Loucy (cell line): ENCODE measurements at regions not wholly inside any gene's neighbourhood (a gene's known extent, or its start where the extent isn't known, plus 50 kb on each side); places are given as distances from the start of the nearest gene placed in this dataset.

Experiments used
- H2AFZ ChIP-seq: fragments of 200-600 bp; sonication (generic); 2 replicates; pipeline ENCODE4 v1.6.0; 2016; ENCODE audit warnings: antibody characterized with exemption, mild to moderate bottlenecking, low read length, moderate library complexity
- H3F3A ChIP-seq: fragments of 200-600 bp; 2 replicates; pipeline ENCODE4 v1.6.0; 2016; ENCODE audit warnings: antibody characterized with exemption, low read depth, mild to moderate bottlenecking
- H3K27me3 ChIP-seq: fragments of 200-600 bp; sonication (generic); 2 replicates; pipeline ENCODE4 v1.6.1; 2014; ENCODE audit warnings: low read length, mild to moderate bottlenecking; ENCODE audit not compliant: insufficient read depth, poor library complexity, severe bottlenecking
- H3K36me3 ChIP-seq: fragments of 200-600 bp; sonication (generic); 2 replicates; pipeline ENCODE4 v1.6.1; 2016; ENCODE audit warnings: low read length; ENCODE audit not compliant: insufficient read depth
- H3K4me1 ChIP-seq: fragments of 200-600 bp; sonication (generic); 2 replicates; pipeline ENCODE4 v1.5.1; 2014; ENCODE audit warnings: low read length, mild to moderate bottlenecking; ENCODE audit not compliant: insufficient read depth, poor library complexity, severe bottlenecking
- H3K4me2 ChIP-seq: fragments of 200-600 bp; sonication (generic); 2 replicates; pipeline ENCODE4 v1.6.0; 2014; ENCODE audit warnings: antibody characterized with exemption, low read length, low read depth, mild to moderate bottlenecking; ENCODE audit not compliant: poor library complexity, severe bottlenecking
- H3K4me3 ChIP-seq: fragments of 200-600 bp; sonication (generic); 2 replicates; pipeline ENCODE4 v1.5.1; 2014; ENCODE audit warnings: low read length, mild to moderate bottlenecking, mixed read lengths; ENCODE audit not compliant: poor library complexity, severe bottlenecking
- H3K79me2 ChIP-seq: fragments of 200-600 bp; sonication (generic); 2 replicates; pipeline ENCODE4 v1.6.1; 2014; ENCODE audit warnings: low read length; ENCODE audit not compliant: insufficient read depth
- H3K9ac ChIP-seq: fragments of 200-600 bp; sonication (generic); 2 replicates; pipeline ENCODE4 v1.6.0; 2014; ENCODE audit warnings: mild to moderate bottlenecking, low read depth, low read length, moderate library complexity; ENCODE audit not compliant: poor library complexity, severe bottlenecking
- H3K9me2 ChIP-seq: fragments of 200-600 bp; sonication (generic); replicated peaks from 2 replicates; pipeline ENCODE4 v1.6.1; 2016; ENCODE audit warnings: low read depth, low read length, mixed read lengths
- H3K9me3 ChIP-seq: fragments of 200-600 bp; sonication (generic); 2 replicates; pipeline ENCODE4 v1.6.1; 2014; ENCODE audit warnings: mild to moderate bottlenecking, antibody characterized with exemption, low read length, low read depth; ENCODE audit not compliant: insufficient read depth
- H4K20me1 ChIP-seq: fragments of 200-600 bp; sonication (generic); 2 replicates; pipeline ENCODE4 v1.6.0; 2014; ENCODE audit warnings: antibody characterized with exemption, low read length, mild to moderate bottlenecking; ENCODE audit not compliant: insufficient read depth, poor library complexity, severe bottlenecking
- CTCF ChIP-seq: fragments of 200-600 bp; sonication (generic); conservative IDR thresholded peaks from 2 replicates; pipeline ENCODE4 v1.5.1; 2014; ENCODE audit warnings: mild to moderate bottlenecking, antibody characterized with exemption, low read length
- EZH2phosphoT487 ChIP-seq: fragments of 200-600 bp; IDR thresholded peaks from 2 replicates; pipeline ENCODE4 v1.6.1; 2018; ENCODE audit warnings: antibody characterized with exemption, mild to moderate bottlenecking, moderate library complexity, borderline replicate concordance

- Histone ChIP-seq H4K20me1 (no peaks in the 10 kb centered on the region), H3K4me3 (no peak overlapping the region), H3K27me3 (no peaks in the 10 kb centered on the region), H3K4me1 (no peaks in the 10 kb centered on the region), H3K9me2 (no peaks in the 10 kb centered on the region), H3F3A (no peaks in the 10 kb centered on the region), H3K9ac (no peak overlapping the region), H3K4me2 (no peak overlapping the region), H3K36me3 (no peaks in the 10 kb centered on the region), H3K9me3 (0 out of 2 replicates have a peak, but pooled peaks cover 10% of the 10 kb centered on the region), H2AFZ (no peak overlapping the region), H3K79me2 (no peaks in the 10 kb centered on the region)
- TF ChIP-seq EZH2phosphoT487 (no peak), CTCF (no peak)
Measured at GRCh38 chr11:79683930-79684329, 243.1 kb upstream of the TENM4 start.

- Histone ChIP-seq H3K9me2 (no peaks in the 10 kb centered on the region), H3K4me3 (no peak overlapping the region), H3K4me2 (no peak overlapping the region), H3K27me3 (no peaks in the 10 kb centered on the region), H3F3A (no peaks in the 10 kb centered on the region), H3K79me2 (no peaks in the 10 kb centered on the region), H3K4me1 (no peaks in the 10 kb centered on the region), H4K20me1 (no peaks in the 10 kb centered on the region), H3K9ac (no peak overlapping the region), H2AFZ (no peak overlapping the region), H3K9me3 (0 out of 2 replicates have a peak, but pooled peaks cover 5% of the 10 kb centered on the region), H3K36me3 (no peaks in the 10 kb centered on the region)
- TF ChIP-seq EZH2phosphoT487 (no peak), CTCF (no peak)
Measured at GRCh38 chr11:79678780-79679452, 238.1 kb upstream of the TENM4 start.

GRCh38 chr11:79676396-79676795 is 235.6 kb upstream of the TENM4 start:
- no peak overlapping the region for H2AFZ ChIP-seq
- no peaks in the 10 kb centered on the region for H4K20me1 ChIP-seq
- H3K4me1 ChIP-seq, result no peaks in the 10 kb centered on the region
- H3K9me2 ChIP-seq, result no peaks in the 10 kb centered on the region
- no peaks in the 10 kb centered on the region for H3F3A ChIP-seq
- no peak for TF ChIP-seq EZH2phosphoT487
- TF ChIP-seq CTCF, result no peak
- H3K4me3 ChIP-seq, result no peak overlapping the region
- H3K9me3 ChIP-seq, result no peaks in the 10 kb centered on the region
- H3K79me2 ChIP-seq, result no peaks in the 10 kb centered on the region
- no peaks in the 10 kb centered on the region for H3K27me3 ChIP-seq
- H3K4me2 ChIP-seq, result no peak overlapping the region
- H3K36me3 ChIP-seq, result no peaks in the 10 kb centered on the region
- H3K9ac ChIP-seq, result no peak overlapping the region
